GM21360 (cell line): ENCODE measurements at regions not wholly inside any gene's neighbourhood (a gene's known extent, or its start where the extent isn't known, plus 50 kb on each side); places are given as distances from the start of the nearest gene placed in this dataset.

Experiments
- ATAC-seq: cut with Tn5 transposase; IDR thresholded peaks from one replicate; pipeline ENCODE4 v1.9.1; 2021; ENCODE audit warnings: mild to moderate bottlenecking, moderate library complexity; ENCODE audit not compliant: unreplicated experiment

DNA sequence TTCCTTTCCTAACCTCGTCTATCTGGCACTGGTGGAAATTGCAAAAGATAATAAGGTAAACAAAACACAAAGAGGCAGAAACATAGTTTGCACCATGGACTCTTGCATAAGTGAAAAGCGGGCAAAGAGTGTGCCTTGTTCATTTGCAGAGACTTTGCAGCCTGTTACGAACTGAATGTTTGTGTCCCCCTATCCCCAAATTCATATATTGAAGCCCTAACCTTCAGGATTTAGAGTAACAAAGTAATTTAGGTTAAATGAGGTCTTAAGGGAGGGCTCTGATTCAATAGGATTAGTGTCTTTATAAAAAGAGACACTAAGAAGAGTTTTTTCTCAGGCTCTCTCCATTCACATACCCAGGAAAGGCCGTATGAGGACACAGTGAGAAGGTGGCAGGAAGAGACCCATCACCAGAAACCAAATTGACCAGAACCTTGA, 52.1 kb upstream of the FAM169A start:
- ATAC-seq: no peak

DNA sequence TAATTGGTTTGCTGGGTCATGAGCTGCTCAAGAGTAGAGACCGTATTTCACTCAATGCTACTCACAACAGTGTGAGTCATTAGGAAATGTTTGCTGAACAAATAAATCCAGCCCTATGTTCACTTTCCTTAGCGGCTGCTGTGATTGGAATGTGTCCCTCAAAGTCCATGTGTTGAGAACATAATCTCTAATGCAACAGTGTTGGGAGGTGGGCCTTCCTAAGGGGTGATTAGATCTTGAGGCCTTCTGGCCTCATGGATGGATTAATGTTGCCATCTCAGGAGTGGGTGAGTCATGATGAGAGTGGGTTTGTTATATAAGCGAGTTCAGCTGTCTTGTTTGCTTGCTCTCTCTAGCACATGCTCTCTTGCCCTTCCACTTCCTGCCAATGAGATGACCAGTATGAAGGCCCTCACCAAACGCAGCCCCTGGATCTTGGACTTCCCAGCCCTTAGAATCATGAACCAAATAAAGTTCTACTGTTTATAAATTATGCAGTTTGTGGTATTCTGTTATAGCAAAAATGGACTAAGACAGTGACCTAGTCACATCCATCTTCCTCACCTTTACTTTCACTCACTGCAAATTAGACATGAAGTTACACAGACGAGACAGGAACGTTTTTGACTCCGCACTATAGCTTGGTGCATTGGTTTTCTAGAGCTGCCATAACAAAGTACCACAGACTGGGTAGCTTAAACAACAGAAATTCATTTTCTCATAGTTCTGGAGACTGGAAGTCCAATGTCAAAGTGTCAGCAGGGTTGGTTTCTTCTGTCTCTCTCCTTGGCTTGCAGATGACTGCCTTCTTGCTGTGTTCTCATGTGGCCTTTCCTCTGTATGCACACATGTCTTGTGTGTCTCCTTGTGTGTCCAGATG, 50.9 kb upstream of the FAM169A start:
- ATAC-seq: no peak
